Osteocyte (in vitro differentiated cells): ENCODE measurements at regions not wholly inside any gene's neighbourhood (a gene's known extent, or its start where the extent isn't known, plus 50 kb on each side); places are given as distances from the start of the nearest gene placed in this dataset.

Source experiments
- DNase-seq: peaks from one replicate; pipeline ENCODE4 v3.0.0; 2021; ENCODE audit warnings: mixed read lengths; ENCODE audit not compliant: unreplicated experiment; ENCODE audit errors: extremely low spot score
- H3K27ac Mint-ChIP-seq: one replicate; pipeline ENCODE4 v1.8.0; 2021; ENCODE audit warnings: mild to moderate bottlenecking, mixed read lengths; ENCODE audit not compliant: unreplicated experiment
- H3K27me3 Mint-ChIP-seq: one replicate; pipeline ENCODE4 v1.8.0; 2021; ENCODE audit warnings: mixed read lengths; ENCODE audit not compliant: unreplicated experiment
- H3K36me3 Mint-ChIP-seq: one replicate; pipeline ENCODE4 v1.8.0; 2021; ENCODE audit warnings: mixed read lengths; ENCODE audit not compliant: unreplicated experiment
- H3K4me1 Mint-ChIP-seq: one replicate; pipeline ENCODE4 v1.8.0; 2021; ENCODE audit warnings: mixed read lengths; ENCODE audit not compliant: unreplicated experiment
- H3K4me3 Mint-ChIP-seq: one replicate; pipeline ENCODE4 v1.8.0; 2021; ENCODE audit warnings: mild to moderate bottlenecking, moderate library complexity, mixed read lengths; ENCODE audit not compliant: unreplicated experiment
- H3K9me3 Mint-ChIP-seq: one replicate; pipeline ENCODE4 v1.8.0; 2021; ENCODE audit warnings: mixed read lengths; ENCODE audit not compliant: unreplicated experiment
- TF ChIP-seq, protein P1 (sequence below): fragments of 200-600 bp; sonication (generic); IDR thresholded peaks from 2 replicates; pipeline ENCODE4 v1.5.0; 2021; ENCODE audit warnings: antibody characterized with exemption, mild to moderate bottlenecking, moderate library complexity

GRCh38 chr13:37984357-37984756 lies 114.8 kb upstream of the TRPC4 start:
- TF ChIP-seq, protein P1, sequence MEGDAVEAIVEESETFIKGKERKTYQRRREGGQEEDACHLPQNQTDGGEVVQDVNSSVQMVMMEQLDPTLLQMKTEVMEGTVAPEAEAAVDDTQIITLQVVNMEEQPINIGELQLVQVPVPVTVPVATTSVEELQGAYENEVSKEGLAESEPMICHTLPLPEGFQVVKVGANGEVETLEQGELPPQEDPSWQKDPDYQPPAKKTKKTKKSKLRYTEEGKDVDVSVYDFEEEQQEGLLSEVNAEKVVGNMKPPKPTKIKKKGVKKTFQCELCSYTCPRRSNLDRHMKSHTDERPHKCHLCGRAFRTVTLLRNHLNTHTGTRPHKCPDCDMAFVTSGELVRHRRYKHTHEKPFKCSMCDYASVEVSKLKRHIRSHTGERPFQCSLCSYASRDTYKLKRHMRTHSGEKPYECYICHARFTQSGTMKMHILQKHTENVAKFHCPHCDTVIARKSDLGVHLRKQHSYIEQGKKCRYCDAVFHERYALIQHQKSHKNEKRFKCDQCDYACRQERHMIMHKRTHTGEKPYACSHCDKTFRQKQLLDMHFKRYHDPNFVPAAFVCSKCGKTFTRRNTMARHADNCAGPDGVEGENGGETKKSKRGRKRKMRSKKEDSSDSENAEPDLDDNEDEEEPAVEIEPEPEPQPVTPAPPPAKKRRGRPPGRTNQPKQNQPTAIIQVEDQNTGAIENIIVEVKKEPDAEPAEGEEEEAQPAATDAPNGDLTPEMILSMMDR = peak; percentile 6
- H3K9me3 Mint-ChIP-seq = no peaks in the 10 kb centered on the region
- no peak for DNase-seq
- H3K36me3 Mint-ChIP-seq = no peaks in the 10 kb centered on the region
- H3K4me3 Mint-ChIP-seq = no peak overlapping the region
- H3K27ac Mint-ChIP-seq = no peak overlapping the region
- H3K27me3 Mint-ChIP-seq = no peaks in the 10 kb centered on the region
- H3K4me1 Mint-ChIP-seq = no peaks in the 10 kb centered on the region

DNA sequence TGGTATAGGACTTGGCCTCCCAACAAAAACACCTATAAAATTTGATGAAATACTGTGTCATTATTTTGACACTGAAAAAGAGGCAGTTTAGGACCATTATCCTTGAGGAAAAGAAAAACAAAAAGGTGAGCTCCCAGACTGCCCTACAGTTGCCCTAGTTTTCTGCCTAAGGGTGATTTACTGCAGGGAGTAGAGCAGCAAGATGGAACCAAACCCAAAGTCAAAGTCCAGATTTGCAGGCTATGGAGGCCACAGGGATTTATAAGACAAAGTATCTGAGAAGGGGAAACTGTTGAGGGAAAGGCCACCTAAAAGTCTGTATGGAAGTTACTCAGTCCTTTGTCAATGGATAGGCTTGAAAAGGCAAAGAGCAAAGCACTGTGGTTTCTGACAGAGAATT lies 112.4 kb upstream of the TRPC4 start:
- Mint-ChIP-seq H3K27me3 (peaks cover 6% of the 10 kb centered on the region), H3K27ac (no peak overlapping the region)
- no peak for DNase-seq

DNA sequence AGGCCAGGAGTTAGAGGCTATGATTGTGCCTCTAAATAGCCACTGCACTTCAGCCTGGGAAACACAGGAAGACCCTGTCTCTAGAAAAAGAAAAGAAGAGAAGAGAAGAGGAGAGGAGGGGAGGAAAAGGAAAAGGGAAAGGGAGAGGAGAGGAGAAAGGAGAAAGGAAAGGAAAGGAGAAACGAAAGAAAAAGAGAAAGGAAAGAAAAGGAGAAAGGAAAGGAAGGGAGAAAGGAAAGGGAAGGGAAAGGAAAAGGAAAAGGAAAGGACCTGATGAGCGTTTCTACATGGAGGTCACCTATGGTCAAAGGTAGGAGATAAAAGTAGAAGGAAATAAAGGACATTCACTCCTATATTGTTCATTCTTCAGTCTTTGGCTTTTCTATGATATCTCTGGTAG lies 109.1 kb upstream of the TRPC4 start:
- no peak for DNase-seq
- Mint-ChIP-seq H3K9me3 (no peaks in the 10 kb centered on the region), H3K36me3 (no peaks in the 10 kb centered on the region), H3K4me1 (no peaks in the 10 kb centered on the region), H3K27ac (no peak overlapping the region), H3K27me3 (peaks cover 6% of the 10 kb centered on the region), H3K4me3 (no peak overlapping the region)
- TF ChIP-seq, protein P1 = no peak

More for the DNA sequence above, 112.4 kb upstream of the TRPC4 start:
- Mint-ChIP-seq H3K4me3 (no peak overlapping the region), H3K9me3 (no peaks in the 10 kb centered on the region), H3K4me1 (no peaks in the 10 kb centered on the region), H3K36me3 (no peaks in the 10 kb centered on the region)
- TF ChIP-seq, protein P1 = no peak

- Mint-ChIP-seq H3K27me3 (no peaks in the 10 kb centered on the region), H3K4me1 (no peaks in the 10 kb centered on the region), H3K27ac (no peak overlapping the region), H3K9me3 (no peaks in the 10 kb centered on the region), H3K36me3 (no peaks in the 10 kb centered on the region), H3K4me3 (no peak overlapping the region)
- TF ChIP-seq, protein P1 = no peak
- no peak for DNase-seq
Measured at GRCh38 chr13:37968555-37968954, 99.0 kb upstream of the TRPC4 start.

- H3K27me3 Mint-ChIP-seq = no peaks in the 10 kb centered on the region
- no peak for DNase-seq
- H3K27ac Mint-ChIP-seq = no peak overlapping the region
- no peak overlapping the region for H3K4me3 Mint-ChIP-seq
- TF ChIP-seq, protein P1 = no peak
- no peaks in the 10 kb centered on the region for H3K36me3 Mint-ChIP-seq
- H3K9me3 Mint-ChIP-seq = peaks cover 3% of the 10 kb centered on the region
- H3K4me1 Mint-ChIP-seq = no peaks in the 10 kb centered on the region
Measured at GRCh38 chr13:37966266-37966665, 96.7 kb upstream of the TRPC4 start.
